HG03565 (cell line): ENCODE measurements at regions not wholly inside any gene's neighbourhood (a gene's known extent, or its start where the extent isn't known, plus 50 kb on each side); places are given as distances from the start of the nearest gene placed in this dataset.

Experiments used
- ATAC-seq: cut with Tn5 transposase; IDR thresholded peaks from one replicate; pipeline ENCODE4 v1.9.1; 2021; ENCODE audit warnings: mild to moderate bottlenecking, moderate library complexity; ENCODE audit not compliant: unreplicated experiment

DNA sequence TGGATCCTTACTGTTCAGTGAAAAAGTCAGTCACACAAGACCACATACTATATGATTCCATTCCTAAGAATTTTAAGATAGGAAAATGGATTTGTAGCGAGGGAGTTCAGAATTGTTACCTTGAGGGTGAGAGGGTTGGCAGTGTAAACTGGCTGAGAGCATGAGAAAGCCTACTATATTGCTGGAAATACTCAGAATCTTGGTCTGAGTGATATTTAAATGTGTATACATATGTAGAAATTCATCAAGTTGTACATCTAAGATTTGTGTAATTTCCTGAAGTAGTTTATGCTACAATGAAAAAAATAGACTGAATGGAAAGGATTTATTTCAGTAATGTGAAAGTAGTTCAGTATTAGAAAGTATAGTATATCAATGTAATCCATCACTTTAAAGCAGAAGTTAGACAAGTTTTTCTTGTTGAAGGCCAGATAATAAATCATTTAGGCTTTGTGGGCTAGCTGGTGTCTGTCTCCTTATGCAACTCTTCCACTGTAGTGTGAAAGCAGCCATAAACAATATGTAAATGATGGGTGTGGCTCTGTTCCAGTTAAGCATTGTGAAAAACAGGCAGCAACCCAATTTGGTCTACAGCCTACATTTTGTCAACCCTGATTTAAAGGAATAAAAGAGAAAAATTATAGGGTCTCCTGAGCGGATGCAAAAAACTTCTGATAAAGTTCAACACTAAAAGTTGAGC is 127.2 kb upstream of the THY1 start:
- no peak for ATAC-seq

GRCh38 chr11:119547511-119547910 is 124.5 kb upstream of the THY1 start:
- ATAC-seq, result no peak

- ATAC-seq, result no peak
Observed at GRCh38 chr11:119545978-119546915, 123.3 kb upstream of the THY1 start.

DNA sequence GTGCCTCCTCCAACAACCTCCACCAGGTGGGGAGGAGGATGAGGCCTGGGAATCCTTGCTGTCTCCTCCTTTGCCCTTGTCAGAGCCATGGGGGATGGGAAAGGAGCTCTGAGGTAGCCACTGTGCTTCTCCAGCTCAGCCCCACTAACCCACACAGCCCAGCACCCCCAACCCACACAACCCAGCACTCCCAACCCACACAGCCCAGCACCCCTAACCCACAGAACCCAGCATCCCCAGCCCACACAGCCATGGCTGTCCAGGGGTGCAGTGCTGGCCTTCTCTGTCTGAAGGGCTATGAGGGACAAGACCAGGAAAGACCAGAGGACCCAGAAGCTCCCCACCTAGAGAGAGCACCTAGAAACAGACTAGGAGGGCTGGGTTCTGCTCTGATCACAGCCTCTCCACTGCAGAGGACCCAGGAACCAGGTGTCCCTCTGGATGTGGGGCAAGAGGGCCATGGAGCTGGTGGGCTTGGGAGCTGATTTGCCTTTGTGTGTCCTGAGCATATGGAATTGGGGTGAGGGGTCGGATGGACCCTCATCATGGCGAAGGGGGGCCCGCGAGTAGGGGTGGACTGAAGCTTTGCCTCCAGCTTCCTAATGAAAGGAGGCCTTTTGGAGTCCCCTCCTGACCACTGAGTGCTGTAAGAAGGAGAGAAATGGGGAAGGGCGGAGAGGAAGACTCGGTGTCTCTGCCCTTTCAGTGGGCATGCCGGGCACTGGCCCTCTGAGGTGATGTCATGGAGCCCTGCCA is 117.6 kb upstream of the THY1 start:
- ATAC-seq, result no peak

GRCh38 chr11:119539583-119539982 is 116.6 kb upstream of the THY1 start:
- no peak for ATAC-seq

- no peak for ATAC-seq
Observed at GRCh38 chr11:119538753-119539152, 115.8 kb upstream of the THY1 start.

GRCh38 chr11:119537306-119538253 is 114.6 kb upstream of the THY1 start:
- no peak for ATAC-seq

- no peak for ATAC-seq
Observed at GRCh38 chr11:119536801-119537200, 113.8 kb upstream of the THY1 start.

DNA sequence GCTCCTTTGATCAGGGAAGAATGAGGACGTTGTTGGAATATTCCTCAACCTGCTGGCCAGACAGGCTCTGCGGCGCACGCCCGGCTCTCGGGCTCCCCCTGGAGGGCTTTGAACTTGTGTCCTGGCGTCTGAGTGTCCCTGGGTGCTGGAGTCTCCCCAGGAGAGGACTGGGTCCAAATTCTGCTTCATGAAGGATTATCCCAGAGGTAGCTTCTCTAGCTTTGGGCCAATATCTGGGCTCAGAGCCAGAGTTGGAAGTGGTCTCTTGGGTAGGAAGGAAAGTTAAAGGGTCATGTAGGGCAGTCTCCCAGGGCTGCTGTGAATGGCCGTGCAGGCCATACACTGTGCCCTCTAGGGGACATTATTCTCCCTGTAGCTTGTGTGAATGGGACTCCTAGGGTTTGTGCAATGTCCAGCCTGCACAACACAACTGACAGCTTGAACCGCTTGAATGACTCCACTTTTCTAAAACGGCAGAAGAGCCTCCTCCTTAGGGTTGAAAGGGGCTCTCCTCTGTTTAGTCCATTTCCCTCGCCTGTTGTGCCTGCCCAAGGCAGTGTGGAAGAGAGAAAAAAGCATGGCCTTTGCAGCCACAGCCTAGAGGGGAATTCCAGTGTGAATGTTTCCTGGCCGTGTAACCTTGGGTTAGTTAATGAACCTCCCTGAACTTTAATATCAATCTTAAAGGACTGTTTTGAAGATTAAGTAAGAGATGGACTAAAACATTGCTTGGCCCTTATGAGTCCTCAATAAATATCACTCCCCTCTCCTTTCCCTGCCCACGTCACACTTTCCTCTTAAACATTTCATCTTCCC is 111.2 kb upstream of the THY1 start:
- no peak for ATAC-seq

- ATAC-seq, result no peak
Observed at GRCh38 chr11:119533462-119533861, 110.5 kb upstream of the THY1 start.

GRCh38 chr11:119532551-119532950 is 109.6 kb upstream of the THY1 start:
- no peak for ATAC-seq

GRCh38 chr11:119531623-119532022 is 108.7 kb upstream of the THY1 start:
- no peak for ATAC-seq

- no peak for ATAC-seq
Observed at GRCh38 chr11:119531056-119531455, 108.1 kb upstream of the THY1 start.

DNA sequence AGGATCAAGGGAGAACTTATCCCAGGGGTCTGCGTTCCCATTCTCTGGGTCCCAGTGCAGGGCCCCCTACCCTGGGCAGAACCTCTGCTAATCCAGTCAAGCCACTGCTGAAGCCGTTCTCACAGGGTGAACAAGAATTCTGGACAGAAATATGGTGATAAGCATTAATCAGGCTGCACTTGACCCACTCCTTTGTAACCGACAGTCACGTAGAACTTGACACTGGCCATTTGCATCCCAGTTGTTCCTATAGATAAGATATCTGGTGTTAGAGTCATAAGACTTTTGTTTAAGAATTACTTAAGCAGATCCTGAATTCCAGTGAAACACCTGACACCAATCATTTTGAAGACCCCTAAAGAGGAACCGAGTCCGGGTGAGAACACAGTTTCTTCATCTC is 107.5 kb upstream of the THY1 start:
- ATAC-seq, result no peak

- ATAC-seq, result no peak
Observed at GRCh38 chr11:119529936-119530335, 107.0 kb upstream of the THY1 start.

DNA sequence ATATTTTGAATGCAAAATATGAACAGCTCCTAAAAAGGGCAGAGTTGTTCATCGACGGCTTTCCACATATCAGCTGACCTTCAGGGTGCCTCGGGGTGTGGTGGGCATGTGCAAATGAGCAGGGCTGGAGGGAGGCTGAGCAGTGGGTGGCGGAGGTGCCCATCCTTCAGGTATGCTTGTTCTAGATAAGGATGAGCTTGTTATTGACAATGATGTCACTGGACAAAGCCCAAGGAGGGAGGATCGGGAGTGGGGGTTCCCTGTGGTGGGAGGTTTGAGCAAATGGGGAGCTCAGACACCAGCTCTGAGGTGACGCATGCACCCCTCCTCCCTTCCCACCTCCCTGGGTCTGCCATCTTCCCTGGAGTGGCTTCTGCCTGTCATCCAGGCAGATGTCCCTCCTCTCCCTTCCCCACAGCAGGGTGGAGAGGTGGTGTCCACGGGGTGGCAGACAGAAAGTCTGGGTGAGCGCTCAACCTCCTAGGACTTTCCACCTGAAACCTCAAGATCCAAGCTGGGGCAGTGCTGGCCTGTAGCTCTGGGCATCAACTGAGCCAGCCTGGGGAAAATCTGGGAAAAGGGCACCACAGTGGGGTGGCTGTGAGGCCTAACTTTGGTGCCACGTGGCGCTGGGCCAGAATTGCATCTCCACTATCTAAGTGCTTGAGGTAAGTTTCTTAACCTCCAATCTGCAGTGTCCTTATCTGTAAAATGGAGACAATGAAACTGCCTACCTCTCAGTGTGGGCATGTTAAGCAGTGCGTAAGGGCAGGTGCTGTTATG is 106.3 kb upstream of the THY1 start:
- ATAC-seq, result no peak

- no peak for ATAC-seq
Observed at GRCh38 chr11:119525867-119526196, 102.9 kb upstream of the THY1 start.

GRCh38 chr11:119525180-119525866 is 102.4 kb upstream of the THY1 start:
- ATAC-seq, result no peak
